ENCODE measurements at regions not wholly inside any gene's neighbourhood (a gene's known extent, or its start where the extent isn't known, plus 50 kb on each side); places are given as distances from the start of the nearest gene placed in this dataset.

GRCh38 chr10:92756201-92757065 is 66.7 kb downstream of the HHEX start:
- Histone ChIP-seq H2AFZ (no peak overlapping the region), H3K4me3 (no peak overlapping the region), H3K4me2 (peak overlapping the region; percentile 3), H3K27ac (no peak overlapping the region), H3K27me3 (peaks cover 2% of the 10 kb centered on the region), H3K36me3 (replicated peaks; ENCODE audit: insufficient read depth, low read depth) (no peaks in the 10 kb centered on the region), H4K20me1 (ENCODE audit: insufficient read depth, poor library complexity, severe bottlenecking) (no peaks in the 10 kb centered on the region), H3K9me3 (ENCODE audit: low read depth) (no peaks in the 10 kb centered on the region), H3K79me2 (no peaks in the 10 kb centered on the region), H3K4me1 (ENCODE audit: insufficient read depth) (peaks cover 14% of the 10 kb centered on the region), H3K9me2 (replicated peaks; ENCODE audit: insufficient read depth) (no peaks in the 10 kb centered on the region)
- TF ChIP-seq CTCF (IDR thresholded peaks at IDR 0.05; ENCODE audit: poor library complexity) (no peak), EZH2 (IDR thresholded peaks at IDR 0.05; ENCODE audit: borderline replicate concordance) (no peak), EZH2phosphoT487 (IDR thresholded peaks at IDR 0.05; ENCODE audit: low read depth, severe bottlenecking, unreplicated experiment) (no peak)
- WGBS (ENCODE audit: low lambda C conversion rate, missing lambda C conversion rate), result 59% methylated on average over 10 of the region's 10 CpGs
- DNase-seq (ENCODE audit: low spot score), result no peak

- Histone ChIP-seq H4K20me1 (ENCODE audit: insufficient read depth, poor library complexity, severe bottlenecking) (no peaks in the 10 kb centered on the region), H3K4me2 (no peak overlapping the region), H3K9me2 (replicated peaks; ENCODE audit: insufficient read depth) (no peaks in the 10 kb centered on the region), H3K27me3 (no peaks in the 10 kb centered on the region), H2AFZ (no peak overlapping the region), H3K79me2 (no peaks in the 10 kb centered on the region), H3K27ac (no peak overlapping the region), H3K4me1 (ENCODE audit: insufficient read depth) (peaks cover 14% of the 10 kb centered on the region), H3K9me3 (ENCODE audit: low read depth) (no peaks in the 10 kb centered on the region), H3K4me3 (no peak overlapping the region), H3K36me3 (replicated peaks; ENCODE audit: insufficient read depth, low read depth) (no peaks in the 10 kb centered on the region)
- 62% methylated on average over 8 of the region's 8 CpGs for WGBS (ENCODE audit: low lambda C conversion rate, missing lambda C conversion rate)
- peak; percentile 42 for DNase-seq (ENCODE audit: low spot score)
- TF ChIP-seq EZH2phosphoT487 (IDR thresholded peaks at IDR 0.05; ENCODE audit: low read depth, severe bottlenecking, unreplicated experiment) (no peak), EZH2 (IDR thresholded peaks at IDR 0.05; ENCODE audit: borderline replicate concordance) (no peak)
Measured at GRCh38 chr10:92757066-92757710, 67.4 kb downstream of the HHEX start.

GRCh38 chr10:92757711-92758104 is 68.0 kb downstream of the HHEX start:
- no peak for TF ChIP-seq CTCF (IDR thresholded peaks at IDR 0.05; ENCODE audit: poor library complexity)
- TF ChIP-seq EZH2 (IDR thresholded peaks at IDR 0.05; ENCODE audit: borderline replicate concordance), result no peak
- TF ChIP-seq EZH2phosphoT487 (IDR thresholded peaks at IDR 0.05; ENCODE audit: low read depth, severe bottlenecking, unreplicated experiment), result no peak
- Histone ChIP-seq H3K4me3 (no peak overlapping the region), H3K4me1 (ENCODE audit: insufficient read depth) (peaks cover 14% of the 10 kb centered on the region), H3K9me2 (replicated peaks; ENCODE audit: insufficient read depth) (no peaks in the 10 kb centered on the region), H3K4me2 (no peak overlapping the region), H3K36me3 (replicated peaks; ENCODE audit: insufficient read depth, low read depth) (no peaks in the 10 kb centered on the region), H3K79me2 (no peaks in the 10 kb centered on the region), H2AFZ (no peak overlapping the region), H3K27me3 (no peaks in the 10 kb centered on the region), H3K9me3 (ENCODE audit: low read depth) (no peaks in the 10 kb centered on the region), H3K27ac (no peak overlapping the region), H4K20me1 (ENCODE audit: insufficient read depth, poor library complexity, severe bottlenecking) (no peaks in the 10 kb centered on the region)
- WGBS (ENCODE audit: low lambda C conversion rate, missing lambda C conversion rate), result 79% methylated on average over 3 of the region's 3 CpGs
- DNase-seq (ENCODE audit: low spot score), result no peak

GRCh38 chr10:92758594-92758993 is 68.8 kb downstream of the HHEX start:
- TF ChIP-seq EZH2phosphoT487 (IDR thresholded peaks at IDR 0.05; ENCODE audit: low read depth, severe bottlenecking, unreplicated experiment) (no peak), CTCF (IDR thresholded peaks at IDR 0.05; ENCODE audit: poor library complexity) (no peak), EZH2 (IDR thresholded peaks at IDR 0.05; ENCODE audit: borderline replicate concordance) (no peak)
- 97% methylated on average over 1 of the region's 1 CpG for WGBS (ENCODE audit: low lambda C conversion rate, missing lambda C conversion rate)
- H4K20me1 ChIP-seq (ENCODE audit: insufficient read depth, poor library complexity, severe bottlenecking), result no peaks in the 10 kb centered on the region

More at GRCh38 chr10:92758594-92758993, 68.8 kb downstream of the HHEX start:
- Histone ChIP-seq H3K79me2 (no peaks in the 10 kb centered on the region), H3K27ac (no peak overlapping the region), H3K9me2 (replicated peaks; ENCODE audit: insufficient read depth) (no peaks in the 10 kb centered on the region), H3K36me3 (replicated peaks; ENCODE audit: insufficient read depth, low read depth) (no peaks in the 10 kb centered on the region), H3K4me1 (ENCODE audit: insufficient read depth) (peaks cover 14% of the 10 kb centered on the region), H3K9me3 (ENCODE audit: low read depth) (no peaks in the 10 kb centered on the region), H3K4me3 (no peak overlapping the region), H2AFZ (no peak overlapping the region), H3K27me3 (no peaks in the 10 kb centered on the region), H3K4me2 (no peak overlapping the region)
- DNase-seq (ENCODE audit: low spot score), result no peak
